ENCODE measurements at regions not wholly inside any gene's neighbourhood (a gene's known extent, or its start where the extent isn't known, plus 50 kb on each side); places are given as distances from the start of the nearest gene placed in this dataset.
"Not testable (repeated sequence)": the region's sequence is repeated elsewhere in the genome, so short reads cannot be mapped to it uniquely, and the experiment has no call there.

DNA sequence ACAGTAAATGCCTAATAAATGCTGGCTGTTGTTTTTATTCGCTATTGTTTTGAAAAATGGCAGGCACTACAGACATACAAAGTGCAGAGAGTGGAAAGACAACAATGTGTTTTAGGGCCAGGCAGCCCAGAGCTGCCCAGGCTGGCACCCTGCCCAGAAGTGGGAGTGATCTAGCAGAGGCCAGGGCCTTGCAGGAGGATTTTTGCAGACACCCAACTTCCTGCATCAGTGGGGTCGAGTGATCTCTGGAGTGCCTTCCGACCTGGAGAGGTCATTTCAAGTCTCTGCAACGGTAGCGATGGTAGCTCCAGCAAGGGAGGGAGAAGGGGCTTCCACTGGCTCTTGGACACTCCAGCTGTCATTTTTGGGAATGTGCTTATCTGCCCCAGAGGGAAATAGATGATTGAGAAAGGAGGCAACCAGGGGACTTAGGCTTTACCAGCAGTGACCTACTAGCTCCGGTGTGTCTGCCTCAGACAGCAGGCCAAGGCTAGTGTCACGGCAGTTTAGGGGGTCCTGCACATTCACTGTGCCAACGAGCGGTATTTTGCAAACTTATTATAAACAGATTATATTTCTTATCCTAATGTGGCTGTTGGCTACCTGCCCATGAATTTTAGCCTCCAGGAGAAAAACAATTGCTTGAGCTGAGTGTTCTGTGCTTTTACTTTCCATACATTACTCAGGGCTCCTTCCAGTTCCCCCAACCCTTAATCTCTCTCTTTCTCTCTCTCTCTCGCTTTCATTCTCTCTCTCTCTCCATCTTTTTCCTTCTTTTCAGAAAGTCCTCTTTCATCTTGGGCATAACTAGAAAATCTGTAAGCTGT, 153.9 kb upstream of the PLGLB2 start:
- not testable (repeated sequence) for TF ChIP-seq CTCF (conservative IDR thresholded peaks at IDR 0.05); ZFX (IDR thresholded peaks at IDR 0.05)
